ENCODE measurements at regions not wholly inside any gene's neighbourhood (a gene's known extent, or its start where the extent isn't known, plus 50 kb on each side); places are given as distances from the start of the nearest gene placed in this dataset.
"Not testable (repeated sequence)": the region's sequence is repeated elsewhere in the genome, so short reads cannot be mapped to it uniquely, and the experiment has no call there.

- no peak for DNase-seq (ENCODE audit: low spot score)
Measured at GRCh38 chr2:32874931-32875330, 71.8 kb upstream of the LTBP1 start.

DNA sequence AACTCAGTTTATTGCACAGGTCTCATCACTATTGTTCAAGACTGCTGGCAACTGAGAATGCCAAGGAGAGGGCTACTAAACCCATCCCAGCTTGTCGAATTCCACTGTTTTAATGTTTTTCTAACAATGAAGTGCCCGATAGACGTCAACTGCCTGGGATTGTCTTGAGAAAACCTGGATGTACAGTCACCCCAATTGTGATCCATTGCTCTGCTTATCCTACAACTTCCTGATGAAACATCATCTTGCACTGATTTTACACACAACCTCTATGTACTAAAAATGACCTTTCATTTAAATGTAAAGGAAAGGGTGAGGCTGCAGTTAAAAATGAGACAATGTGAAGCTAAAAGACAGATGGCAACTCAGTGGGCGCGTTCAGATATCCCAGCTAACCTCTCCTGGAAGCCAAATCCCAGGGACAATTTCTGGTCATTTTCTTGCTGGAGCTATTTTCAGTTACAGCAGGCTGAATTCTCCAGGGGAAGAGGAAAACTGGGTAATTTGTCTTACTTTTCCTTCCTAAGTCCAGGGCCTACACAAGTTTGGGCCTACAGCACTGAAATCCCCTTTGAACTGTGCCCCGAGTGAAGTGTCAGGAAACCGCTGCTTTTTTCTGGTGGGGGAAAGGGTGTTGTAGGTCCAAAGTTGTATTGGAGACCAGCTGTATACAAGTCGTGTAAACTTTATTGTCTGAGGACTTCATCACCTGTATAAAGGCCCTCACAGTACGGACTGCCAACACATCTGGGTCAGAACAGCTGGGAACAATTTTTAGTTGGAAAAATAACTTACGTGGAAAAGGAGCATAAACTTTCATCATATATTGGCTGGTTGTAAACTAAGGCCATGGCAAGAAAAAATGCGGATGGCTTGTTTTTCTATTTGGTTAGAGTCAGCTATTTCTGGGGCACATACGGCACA lies 68.9 kb upstream of the LTBP1 start:
- DNase-seq (ENCODE audit: low spot score) = no peak

DNA sequence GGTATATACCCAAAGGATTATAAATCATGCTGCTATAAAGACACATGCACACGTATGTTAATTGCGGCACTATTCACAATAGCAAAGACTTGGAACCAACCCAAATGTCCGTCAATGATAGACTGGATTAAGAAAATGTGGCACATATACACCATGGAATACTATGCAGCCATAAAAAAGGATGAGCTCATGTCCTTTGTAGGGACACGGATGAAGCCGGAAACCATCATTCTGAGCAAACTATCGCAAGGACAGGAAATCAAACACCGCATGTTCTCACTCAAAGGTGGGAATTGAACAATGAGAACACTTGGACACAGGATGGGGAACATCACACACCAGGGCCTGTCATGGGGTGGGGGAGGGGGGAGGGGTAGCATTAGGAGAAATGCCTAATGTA lies 66.8 kb upstream of the LTBP1 start:
- DNase-seq (ENCODE audit: low spot score) = not testable (repeated sequence)

DNA sequence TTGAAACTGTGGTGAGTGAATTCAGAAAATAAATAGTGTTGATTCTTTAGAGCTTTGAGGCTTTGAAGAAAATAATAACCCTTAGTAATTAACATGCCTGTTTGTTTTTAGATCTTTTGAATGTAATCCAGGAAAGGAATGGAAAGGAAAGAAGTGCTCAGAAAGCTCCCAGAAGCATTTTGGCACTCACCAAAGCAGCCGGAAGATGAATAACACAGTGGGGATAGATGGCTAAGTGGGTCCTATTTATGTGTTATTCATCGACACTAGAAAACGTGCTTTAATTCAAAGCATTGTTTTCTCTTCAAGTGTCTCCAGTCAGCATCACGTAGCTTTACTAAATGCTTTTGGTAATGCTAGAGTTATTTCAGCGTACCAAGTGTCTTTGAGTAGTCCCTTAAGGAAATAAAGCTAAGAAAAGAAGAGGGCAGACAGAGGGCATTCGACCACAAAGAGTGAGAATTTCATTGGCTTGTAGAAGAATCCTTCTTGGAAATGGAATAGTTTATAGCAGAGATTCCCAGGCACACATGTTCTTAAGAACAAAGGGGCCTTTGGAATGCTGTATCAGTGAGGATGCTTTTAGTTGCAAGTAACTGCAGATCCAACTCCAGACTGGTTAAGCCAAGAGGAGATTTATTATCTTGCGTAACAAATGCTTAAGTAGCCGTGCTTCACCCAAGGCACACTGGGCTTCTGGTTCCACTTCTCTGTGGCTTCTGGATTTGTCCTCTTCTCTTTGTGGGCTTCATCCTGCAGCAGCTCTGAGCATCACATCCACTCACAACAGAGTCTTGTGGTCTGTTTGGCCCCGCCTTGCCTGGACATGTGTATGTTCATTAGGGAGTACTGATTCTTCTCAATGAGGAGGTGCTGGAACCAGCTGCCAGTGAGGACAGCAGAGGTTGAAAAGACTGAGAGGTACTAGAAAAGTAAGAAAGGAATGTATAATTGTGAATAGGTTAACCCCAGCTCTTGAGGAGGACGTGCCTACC lies 63.6 kb upstream of the LTBP1 start:
- peak; percentile 8 for DNase-seq (ENCODE audit: low spot score)

- DNase-seq (ENCODE audit: low spot score) = no peak
Measured at GRCh38 chr2:32884346-32884745, 62.4 kb upstream of the LTBP1 start.

DNA sequence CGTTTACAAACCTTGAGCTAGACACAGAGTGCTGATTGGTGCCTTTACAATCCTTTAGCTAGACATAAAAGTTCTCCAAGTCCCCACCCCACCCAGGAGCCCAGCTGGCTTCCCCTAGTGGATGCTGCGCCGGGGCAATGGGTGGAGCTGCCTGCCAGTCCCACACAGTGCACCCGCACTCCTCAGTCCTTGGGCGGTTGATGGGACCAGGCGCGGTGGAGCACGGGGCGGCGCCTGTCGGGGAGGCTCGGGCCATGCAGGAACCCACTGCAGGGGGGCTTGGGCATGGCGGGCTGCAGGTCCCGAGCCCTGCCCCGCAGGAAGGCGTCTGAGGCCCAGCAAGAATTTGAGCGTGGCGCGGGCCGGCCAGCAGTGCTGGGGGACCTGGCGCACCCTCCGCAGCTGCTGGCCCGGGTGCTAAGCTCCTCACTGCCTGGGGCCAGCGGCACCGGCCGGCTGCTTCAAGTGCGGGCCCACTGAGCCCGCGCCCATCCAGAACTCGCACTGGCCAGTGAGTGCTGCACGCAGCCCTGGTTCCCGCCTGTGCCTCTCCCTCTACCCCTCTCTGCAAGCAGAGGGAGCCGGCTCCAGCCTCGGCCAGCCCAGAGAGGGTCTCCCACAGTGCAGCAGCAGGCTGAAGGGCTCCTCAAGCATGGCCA lies 60.2 kb upstream of the LTBP1 start:
- not testable (repeated sequence) for DNase-seq (ENCODE audit: low spot score)

DNA sequence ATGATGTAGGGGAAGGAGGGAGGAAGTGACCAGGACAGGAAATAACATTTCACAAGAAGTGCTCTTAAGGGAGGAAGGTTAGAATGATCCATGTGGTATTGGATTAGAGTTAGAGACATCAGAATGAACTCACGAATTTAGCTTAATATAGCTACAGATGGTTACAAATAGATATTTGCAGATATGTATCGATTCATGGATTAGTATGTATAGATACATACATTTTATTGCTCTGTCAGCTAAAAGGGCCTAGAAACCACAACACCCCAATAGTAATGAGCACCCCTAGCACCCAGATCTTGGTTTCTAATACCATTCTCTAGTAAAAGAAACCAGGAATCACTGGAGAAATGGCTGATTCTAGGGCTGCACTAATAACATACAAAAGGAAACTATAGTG lies 59.6 kb upstream of the LTBP1 start:
- DNase-seq (ENCODE audit: low spot score) = no peak

GRCh38 chr2:32894119-32894728 lies 52.5 kb upstream of the LTBP1 start:
- DNase-seq (ENCODE audit: low spot score) = no peak

GRCh38 chr2:32895424-32895823 lies 51.3 kb upstream of the LTBP1 start:
- no peak for DNase-seq (ENCODE audit: low spot score)

Measured in AG08395 (cell line).